Motor neuron (in vitro differentiated cells): ENCODE measurements at regions not wholly inside any gene's neighbourhood (a gene's known extent, or its start where the extent isn't known, plus 50 kb on each side); places are given as distances from the start of the nearest gene placed in this dataset.
"Not testable (repeated sequence)": the region's sequence is repeated elsewhere in the genome, so short reads cannot be mapped to it uniquely, and the experiment has no call there.

Experiments used
- ATAC-seq, 8 experiments: fragments of 200-7000 bp; cut with Tn5 transposase; replicated peaks in 6 of 8; 2 replicates each; pipeline ENCODE4 v1.8.0; 2021; ENCODE audit warnings: mild to moderate bottlenecking in 8 of 8, moderate library complexity in 8 of 8
- H3K27ac ChIP-seq, 2 donors: fragments of 250-450 bp; sonication (Bioruptor Pico); 2 replicates each; pipeline ENCODE4 v1.9.0; 2021; ENCODE audit warnings: antibody characterized with exemption in 2 of 2, mild to moderate bottlenecking in 2 of 2, moderate library complexity in 1 of 2
- H3K4me1 ChIP-seq, 2 donors: fragments of 250-450 bp; sonication (Bioruptor Pico); replicated peaks in 1 of 2; 2 replicates each; pipeline ENCODE4 v1.6.1; 2021; ENCODE audit warnings: antibody characterized with exemption in 2 of 2, mild to moderate bottlenecking in 2 of 2, moderate library complexity in 1 of 2
- H3K4me3 ChIP-seq, 5 donors: fragments of 250-450 bp; sonication (Bioruptor Pico); 2 replicates each; pipeline ENCODE4 v1.9.0; 2021; ENCODE audit warnings: antibody characterized with exemption in 5 of 5, mild to moderate bottlenecking in 5 of 5, moderate library complexity in 4 of 5
- WGBS, 10 experiments: fragments of 450-650 bp; shearing (Covaris generic); methylation state at CpG; one replicate each; pipeline ENCODE4 v1.0.0; 2022; 5-methylcytosine and 5-hydroxymethylcytosine counted together
- in situ Hi-C, 9 experiments: fragments of 400-800 bp; cut with MboI; loops; one replicate each; pipeline ENCODE4 v1.15.0; 2021; ENCODE audit warnings: low sequenced_read_pairs in 9 of 9, low pct_unique_long_range_greater_than_20kb in 2 of 9; ENCODE audit not compliant: unreplicated experiment in 9 of 9

DNA sequence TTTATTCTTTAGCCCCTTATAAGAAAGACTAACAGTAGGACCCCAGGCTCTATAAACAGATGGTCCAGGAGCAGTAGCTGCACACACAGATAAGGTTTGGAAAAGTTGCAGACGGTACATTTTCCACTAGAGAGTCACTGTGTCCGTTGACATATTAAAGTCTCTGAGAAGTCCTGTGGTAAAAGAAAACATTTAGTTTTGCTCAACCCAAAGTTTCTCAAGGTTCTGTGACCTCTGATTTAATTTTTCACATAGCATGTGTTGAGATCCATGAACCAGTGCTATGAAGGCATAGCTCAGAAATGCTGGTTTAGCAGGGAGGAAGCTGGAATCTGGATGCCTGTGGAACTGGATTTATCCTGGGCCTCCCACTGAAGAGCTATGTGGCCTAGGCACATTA lies 62.7 kb upstream of the RASEF start:
- Histone ChIP-seq H3K4me1 (peaks cover 0 to 2% of the 10 kb centered on the region in 2 donors), H3K27ac (no peak overlapping the region), H3K4me3 (no peak overlapping the region)
- ATAC-seq: no peak
- in situ Hi-C loops: no loop called here
- WGBS, 10 experiments: 57 to 100% (median 81%) methylated on average over 1 to 2 of the region's 2 CpGs

DNA sequence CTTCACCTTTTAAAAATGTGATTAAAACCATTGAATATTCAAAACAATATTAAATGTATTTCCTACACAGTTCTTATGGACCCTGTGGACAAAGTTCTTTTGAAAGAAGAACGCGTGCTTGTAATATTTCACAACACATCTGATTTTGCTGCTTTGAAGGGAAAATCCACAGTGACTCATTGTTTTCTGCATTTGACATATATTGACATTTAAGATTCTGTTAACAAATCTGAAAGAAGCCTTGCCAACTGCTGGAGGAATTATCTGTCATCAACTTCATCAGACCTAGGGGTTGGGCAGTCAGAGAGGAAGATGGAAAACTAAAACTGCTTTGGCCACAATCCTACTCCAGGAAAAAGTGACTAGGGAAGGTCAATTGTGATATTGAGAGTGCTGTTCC lies 56.9 kb upstream of the RASEF start:
- 0 to 100% (median 74%) methylated on average over 1 to 2 of the region's 2 CpGs; no CpG with 5 or more reads in 2 of the 10 experiments for WGBS, 10 experiments
- H3K27ac ChIP-seq: no peak overlapping the region
- in situ Hi-C loops: no loop called here
- no peaks in the 10 kb centered on the region for H3K4me1 ChIP-seq
- H3K4me3 ChIP-seq: no peak overlapping the region
- peak in 2 of 8 experiments; percentile 91 to 92 for ATAC-seq

DNA sequence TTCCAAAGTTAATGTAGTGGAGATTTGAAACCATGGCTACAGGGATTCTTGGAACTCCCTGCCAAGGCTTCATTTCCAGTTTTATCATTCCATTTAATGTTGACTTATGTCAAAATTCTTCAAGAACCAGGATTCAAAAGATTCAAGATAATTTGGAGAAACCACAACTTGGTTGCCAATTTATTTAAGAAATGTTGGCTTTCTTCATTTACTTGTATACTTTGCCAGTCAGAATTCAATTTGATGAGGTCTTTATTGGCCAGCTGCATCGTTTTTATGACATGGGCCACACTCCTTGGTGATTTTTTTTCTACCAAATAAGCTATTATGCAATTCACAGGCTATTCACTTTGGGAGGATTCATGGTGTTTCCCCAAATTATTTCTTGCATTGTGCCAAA lies 53.1 kb upstream of the RASEF start:
- Histone ChIP-seq H3K27ac (no peak overlapping the region), H3K4me3 (no peak overlapping the region), H3K4me1 (no peaks in the 10 kb centered on the region)
- in situ Hi-C loops: no loop called here
- 0 to 44% (median 12%) methylated on average over 1 of the region's 1 CpG for WGBS, 10 experiments
- ATAC-seq: no peak

DNA sequence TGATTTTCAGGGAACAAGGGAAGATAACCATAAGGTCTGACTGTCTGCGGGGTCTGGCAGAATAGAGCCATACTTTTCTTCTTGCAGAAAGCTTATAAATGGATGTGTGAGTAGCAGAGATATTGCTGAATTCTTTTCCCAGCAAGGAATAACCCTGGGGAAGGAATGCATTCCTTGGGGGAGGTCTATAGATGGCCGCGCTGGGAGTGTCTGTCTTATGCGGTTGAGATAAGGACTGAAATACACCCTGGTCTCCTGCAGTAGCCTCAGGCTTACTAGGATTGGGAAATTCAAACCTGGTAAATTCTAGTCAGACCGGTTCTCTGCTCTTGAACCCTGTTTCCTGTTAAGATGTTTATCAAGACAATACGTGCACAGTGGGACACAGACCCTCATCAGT lies 50.5 kb upstream of the RASEF start:
- H3K27ac ChIP-seq, H3K4me3 ChIP-seq, ATAC-seq, in situ Hi-C loops, H3K4me1 ChIP-seq: not testable (repeated sequence)
- WGBS, 10 experiments: 65 to 100% (median 86%) methylated on average over 1 to 5 of the region's 6 CpGs; no CpG with 5 or more reads in 1 of the 10 experiments
